HepG2 (cell line): ENCODE measurements at regions not wholly inside any gene's neighbourhood (a gene's known extent, or its start where the extent isn't known, plus 50 kb on each side); places are given as distances from the start of the nearest gene placed in this dataset.

Experiments
- ATAC-seq: fragments of 200-7000 bp; cut with Tn5 transposase; 3 replicates; pipeline ENCODE4 v1.9.1; 2020; ENCODE audit warnings: mild to moderate bottlenecking, moderate library complexity
- BruUV-seq: library from RNA; stranded (reverse); fragments of 400-500 nt; replicated peaks from 2 replicates; lab custom pipeline; 2021; lab: Mats Ljungman, UMichigan
- CTCF ChIA-PET: fragments of 300-600 bp; formaldehyde crosslinking; extraction: SDS; loops from one replicate; lab custom pipeline; 2021; ENCODE audit warnings: low total read pairs, inconsistent platforms, low intra/inter-chr PET ratio; lab: Yijun Ruan, JAX
- POLR2A ChIA-PET: fragments of 350-600 bp; sonication (Branson Sonifier 250); formaldehyde crosslinking; loops from one replicate; lab custom pipeline; 2020; ENCODE audit warnings: antibody characterized with exemption, inconsistent platforms; lab: Yijun Ruan, JAX
- DNase-seq: peaks from one replicate; pipeline ENCODE4 v3.0.0-alpha.2; 2015; ENCODE audit warnings: low spot score
- FAIRE-seq: peaks from 3 replicates; lab custom pipeline; 2011; peaks lifted over from hg19 to GRCh38; lab: Jason Lieb, UNC
- H2AFZ ChIP-seq: one replicate; pipeline ENCODE4 v1.6.1; 2011; ENCODE audit warnings: low read length, inconsistent platforms
- H3K27ac ChIP-seq: fragments of 300-600 bp; 3 replicates; pipeline ENCODE4 v1.8.0; 2011; ENCODE audit warnings: mixed run types, mild to moderate bottlenecking, mixed read lengths, low read length, inconsistent platforms; ENCODE audit not compliant: insufficient read depth; ENCODE audit errors: extremely low read length
- H3K27me3 ChIP-seq, 2 experiments: fragments of 200-600 bp in 1 of 2; 2 replicates in 1 of 2; 3 replicates in 1 of 2; pipeline versions ENCODE4 v1.6.0 to v1.8.0; 2011; ENCODE audit warnings: low read length in 2 of 2, mild to moderate bottlenecking in 2 of 2, moderate library complexity in 2 of 2, inconsistent platforms in 1 of 2; ENCODE audit not compliant: insufficient read depth in 2 of 2, control insufficient read depth in 1 of 2
- H3K36me3 ChIP-seq, 2 experiments: fragments of 200-600 bp in 1 of 2; replicated peaks in 1 of 2; 2 replicates in 1 of 2; 3 replicates in 1 of 2; pipeline versions ENCODE4 v1.5.1 to v1.8.0; 2011; ENCODE audit warnings: low read length in 2 of 2, inconsistent platforms in 1 of 2; ENCODE audit not compliant: insufficient read depth in 2 of 2, control insufficient read depth in 1 of 2
- H3K4me1 ChIP-seq: 2 replicates; pipeline ENCODE4 v1.5.1; 2012; ENCODE audit warnings: low read length, inconsistent platforms; ENCODE audit not compliant: insufficient read depth
- H3K4me2 ChIP-seq: 2 replicates; pipeline ENCODE4 v1.6.0; 2011; ENCODE audit warnings: low read depth, low read length, inconsistent platforms
- H3K4me3 ChIP-seq, 3 experiments: fragments of 200-600 bp in 1 of 3; sonication (generic), shearing (Covaris generic) in 1 of 3; replicated peaks in 1 of 3; 2 replicates each; pipeline ENCODE4 v1.5.1; 2011 to 2016; ENCODE audit warnings: low read length in 3 of 3, inconsistent platforms in 2 of 3, low read depth in 2 of 3, mild to moderate bottlenecking in 2 of 3, control low read depth in 1 of 3, mixed read lengths in 1 of 3; ENCODE audit not compliant: insufficient read depth in 1 of 3
- H3K79me2 ChIP-seq: one replicate; pipeline ENCODE4 v1.6.1; 2011; ENCODE audit warnings: low read length, inconsistent platforms; ENCODE audit not compliant: insufficient read depth
- H3K9ac ChIP-seq: 2 replicates; pipeline ENCODE4 v1.6.0; 2011; ENCODE audit warnings: mild to moderate bottlenecking, low read depth, low read length, inconsistent platforms; ENCODE audit not compliant: insufficient read depth
- H3K9me3 ChIP-seq: 2 replicates; pipeline ENCODE4 v1.5.1; 2012; ENCODE audit warnings: mild to moderate bottlenecking, low read length
- H4K20me1 ChIP-seq: 2 replicates; pipeline ENCODE4 v1.6.0; 2011; ENCODE audit warnings: inconsistent platforms, mild to moderate bottlenecking, low read length, moderate library complexity; ENCODE audit not compliant: insufficient read depth
- CHCHD3 ChIP-seq: sonication (generic); formaldehyde crosslinking; IDR thresholded peaks from 2 replicates; pipeline ENCODE4 v1.8.0; 2022; ENCODE audit warnings: mild to moderate bottlenecking, missing genetic modification reagents, moderate library complexity
- HOXA3 ChIP-seq: sonication (generic); formaldehyde crosslinking; IDR thresholded peaks from 2 replicates; pipeline ENCODE4 v1.5.0; 2020; ENCODE audit warnings: missing genetic modification reagents
- NR2C2 ChIP-seq: sonication (generic); formaldehyde crosslinking; IDR thresholded peaks from 2 replicates; pipeline ENCODE4 v1.4.0; 2020; ENCODE audit warnings: missing genetic modification reagents, mild to moderate bottlenecking, moderate library complexity, borderline replicate concordance
- TEAD3 ChIP-seq: optimal IDR thresholded peaks from 2 replicates; pipeline ENCODE3; 2016; ENCODE audit warnings: borderline replicate concordance
- ZBTB7B ChIP-seq: sonication (generic); formaldehyde crosslinking; IDR thresholded peaks from 2 replicates; pipeline ENCODE4 v1.4.0; 2020; ENCODE audit warnings: missing genetic modification reagents
- WGBS: methylation state at CpG from one replicate; pipeline ENCODE4 v1.1.6; 2017; ENCODE audit warnings: low lambda C conversion rate; 5-methylcytosine and 5-hydroxymethylcytosine counted together
- in situ Hi-C: cut with HindIII; loops from 2 replicates; pipeline ENCODE4 v1.10.0; 2017; ENCODE audit warnings: low pct_unique_long_range_greater_than_20kb; ENCODE audit not compliant: extremely low pct_ligation_motif_present
- intact Hi-C: fragments of 100-400 bp; cut with micrococcal nuclease; formaldehyde crosslinking; loops from one replicate; pipeline ENCODE4 v1.10.0; 2022; ENCODE audit not compliant: unreplicated experiment
- TF ChIP-seq, protein P1 (sequence below), 2 experiments: sonication (generic) in 1 of 2; formaldehyde crosslinking in 1 of 2; IDR thresholded peaks; 2 replicates each; pipeline versions ENCODE4 v1.5.1 to v1.6.1; 2011 to 2020; ENCODE audit warnings: borderline replicate concordance in 1 of 2, low read depth in 1 of 2, low read length in 1 of 2, mild to moderate bottlenecking in 1 of 2, missing genetic modification reagents in 1 of 2, moderate library complexity in 1 of 2

DNA sequence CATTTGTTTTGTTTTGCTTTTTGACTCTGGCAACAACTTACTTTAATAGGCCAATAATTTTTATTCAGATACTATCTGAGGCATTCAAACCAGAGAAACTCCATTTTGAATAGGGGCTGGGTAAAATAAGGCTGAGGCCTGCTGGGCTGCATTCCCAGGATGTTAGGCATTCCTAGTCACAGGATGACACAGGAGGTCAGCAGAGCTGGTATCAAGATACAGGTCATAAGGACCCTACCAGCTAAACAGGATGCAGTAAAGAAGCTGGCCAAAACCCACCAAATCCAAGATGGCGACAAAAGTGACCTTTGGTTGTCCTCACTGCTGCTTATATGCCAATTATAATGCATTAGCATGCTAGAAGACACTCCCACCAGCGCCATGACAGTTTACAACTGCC lies 102.2 kb upstream of the XPO1 start:
- DNase-seq (no peak), FAIRE-seq (no peak), ATAC-seq (no peak)
- Histone ChIP-seq H3K9ac (no peak overlapping the region), H3K4me1 (no peaks in the 10 kb centered on the region), H3K4me3 (no peak overlapping the region), H4K20me1 (no peaks in the 10 kb centered on the region), H3K27ac (no peak overlapping the region), H3K9me3 (no peaks in the 10 kb centered on the region), H3K79me2 (no peaks in the 10 kb centered on the region), H3K4me2 (no peak overlapping the region), H3K36me3 (no peaks in the 10 kb centered on the region), H2AFZ (no peak overlapping the region), H3K27me3 (no peaks in the 10 kb centered on the region)
- intact Hi-C loops, result no loop called here
- TF ChIP-seq HOXA3 (CRISPR knock-in tag) (no peak), NR2C2 (CRISPR knock-in tag) (no peak), TEAD3 (CRISPR knock-in tag) (peak; percentile 67), ZBTB7B (CRISPR knock-in tag) (no peak)
- ChIA-PET POLR2A (no interaction called here), CTCF (no interaction called here)
- no TSS peak for BruUV-seq
- WGBS, result 40% methylated on average over 2 of the region's 2 CpGs
- in situ Hi-C loops, result no loop called here

DNA sequence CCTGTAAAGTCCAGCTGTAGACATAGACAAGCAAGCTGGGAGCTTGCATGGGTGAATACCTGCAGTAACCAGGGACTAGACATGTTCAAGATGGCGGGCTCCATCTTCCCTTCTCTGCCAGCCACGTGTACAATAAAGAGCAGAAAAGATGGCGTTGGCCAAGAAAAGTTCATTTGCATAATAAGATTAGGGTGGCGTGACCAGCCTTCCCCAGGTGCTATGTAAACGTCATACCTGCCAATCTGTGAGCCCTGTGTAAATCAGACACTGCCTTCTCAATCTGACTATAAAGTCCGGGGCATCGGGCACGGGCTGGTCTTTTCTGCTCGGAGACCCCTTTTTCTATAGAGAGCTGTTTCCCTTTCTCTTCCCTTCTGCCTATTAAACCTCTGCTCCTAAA lies 101.6 kb upstream of the XPO1 start:
- no peaks in the 10 kb centered on the region for H3K36me3 ChIP-seq
- ATAC-seq (no peak), DNase-seq (no peak), FAIRE-seq (no peak)
- TF ChIP-seq, protein P1, sequence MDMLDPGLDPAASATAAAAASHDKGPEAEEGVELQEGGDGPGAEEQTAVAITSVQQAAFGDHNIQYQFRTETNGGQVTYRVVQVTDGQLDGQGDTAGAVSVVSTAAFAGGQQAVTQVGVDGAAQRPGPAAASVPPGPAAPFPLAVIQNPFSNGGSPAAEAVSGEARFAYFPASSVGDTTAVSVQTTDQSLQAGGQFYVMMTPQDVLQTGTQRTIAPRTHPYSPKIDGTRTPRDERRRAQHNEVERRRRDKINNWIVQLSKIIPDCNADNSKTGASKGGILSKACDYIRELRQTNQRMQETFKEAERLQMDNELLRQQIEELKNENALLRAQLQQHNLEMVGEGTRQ (IDR thresholded peaks at IDR 0.05; ENCODE audit: low read depth, low read length), result no peak
- TF ChIP-seq, protein P1 (CRISPR knock-in tag; IDR thresholded peaks at IDR 0.05; ENCODE audit: borderline replicate concordance), result no peak
- no peak for TF ChIP-seq CHCHD3
- no peak overlapping the region for H2AFZ ChIP-seq
- no peak overlapping the region for H3K9ac ChIP-seq
- BruUV-seq, result no TSS peak
- WGBS, result 55% methylated on average over 9 of the region's 9 CpGs
- H3K4me3 ChIP-seq, result no peak overlapping the region
- POLR2A ChIA-PET, result no interaction called here
- in situ Hi-C loops, result no loop called here
- no peaks in the 10 kb centered on the region for H4K20me1 ChIP-seq
- no peaks in the 10 kb centered on the region for H3K9me3 ChIP-seq
- CTCF ChIA-PET, result no interaction called here
- H3K4me1 ChIP-seq, result no peaks in the 10 kb centered on the region
- intact Hi-C loops, result no loop called here
- no peak overlapping the region for H3K4me2 ChIP-seq
- no peaks in the 10 kb centered on the region for H3K79me2 ChIP-seq
- H3K27me3 ChIP-seq, result no peaks in the 10 kb centered on the region
- H3K27ac ChIP-seq, result no peak overlapping the region
